Right cardiac atrium (tissue), 5 donors: ENCODE measurements at regions not wholly inside any gene's neighbourhood (a gene's known extent, or its start where the extent isn't known, plus 50 kb on each side); places are given as distances from the start of the nearest gene placed in this dataset.
A peak's percentile ranks its signal among the peaks of the same experiment; 100 is the strongest.
"Not testable (repeated sequence)": the region's sequence is repeated elsewhere in the genome, so short reads cannot be mapped to it uniquely, and the experiment has no call there.

Experiments used
- ATAC-seq, 2 donors: fragments of 200-7000 bp; cut with Tn5 transposase; one replicate each; pipeline versions ENCODE4 v1.8.0 to v1.9.1; 2020; ENCODE audit warnings: moderate library complexity in 2 of 2, mild to moderate bottlenecking in 1 of 2
- DNase-seq, 3 donors: peaks; one replicate each; pipeline ENCODE4 v3.0.0-alpha.2; 2020
- H3K27ac ChIP-seq: one replicate; pipeline ENCODE4 v1.5.1; 2013; ENCODE audit warnings: mild to moderate bottlenecking, low read length, control low read depth, moderate library complexity
- H3K27me3 ChIP-seq: one replicate; pipeline ENCODE4 v1.6.1; 2013; ENCODE audit not compliant: control insufficient read depth, insufficient read depth
- H3K4me1 ChIP-seq: one replicate; pipeline ENCODE4 v1.6.1; 2013; ENCODE audit warnings: low read length; ENCODE audit not compliant: control insufficient read depth, insufficient read depth
- H3K4me3 ChIP-seq: one replicate; pipeline ENCODE4 v1.5.1; 2013; ENCODE audit warnings: low read length, control low read depth
- H3K9me3 ChIP-seq: one replicate; pipeline ENCODE4 v1.6.1; 2013; ENCODE audit warnings: low read length; ENCODE audit not compliant: control insufficient read depth
- WGBS: extraction: QIAGEN DNeasy Blood & Tissue Kit; methylation state at CpG from one replicate; pipeline ENCODE4 v1.1.7; 2013; 5-methylcytosine and 5-hydroxymethylcytosine counted together
- intact Hi-C, 4 donors: fragments of 100-400 bp; cut with DNase I; formaldehyde crosslinking; loops; one replicate each; pipeline versions ENCODE4 v1.11.0 to v1.14.0; 2022 to 2023
- donor health status: healthy with polysubstance abuse.
- donor health status: DM: no; HTN: yes; CAD: no.
- donor health status: DM: no; HTN: no; CAD: no.
- donor health status: DM: no; HTN: yes; CAD: no; lungs with severe emphysema.
- donor health status: DM: yes; HTN: yes; CAD: no.

DNA sequence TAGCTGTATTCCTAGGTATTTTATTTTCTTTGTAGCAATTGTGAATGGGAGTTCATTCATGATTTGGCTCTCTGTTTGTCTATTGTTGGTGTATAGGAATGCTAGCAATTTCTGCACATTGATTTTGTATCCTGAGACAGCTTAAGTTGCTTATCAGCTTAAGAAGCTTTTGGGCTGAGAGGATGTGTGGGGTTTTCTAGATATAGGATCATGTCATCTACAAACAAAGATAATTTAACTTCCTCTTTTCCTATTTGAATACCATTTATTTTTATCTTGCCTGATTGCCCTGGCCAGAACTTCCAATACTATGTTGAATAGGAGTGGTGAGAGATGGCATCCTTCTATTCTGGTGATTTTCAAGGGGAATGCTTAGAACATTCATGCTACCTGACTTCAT, 791.9 kb upstream of the AADAT start:
- ATAC-seq, H3K4me1 ChIP-seq, H3K9me3 ChIP-seq, H3K27ac ChIP-seq, DNase-seq, H3K27me3 ChIP-seq, intact Hi-C loops, H3K4me3 ChIP-seq: not testable (repeated sequence)

DNA sequence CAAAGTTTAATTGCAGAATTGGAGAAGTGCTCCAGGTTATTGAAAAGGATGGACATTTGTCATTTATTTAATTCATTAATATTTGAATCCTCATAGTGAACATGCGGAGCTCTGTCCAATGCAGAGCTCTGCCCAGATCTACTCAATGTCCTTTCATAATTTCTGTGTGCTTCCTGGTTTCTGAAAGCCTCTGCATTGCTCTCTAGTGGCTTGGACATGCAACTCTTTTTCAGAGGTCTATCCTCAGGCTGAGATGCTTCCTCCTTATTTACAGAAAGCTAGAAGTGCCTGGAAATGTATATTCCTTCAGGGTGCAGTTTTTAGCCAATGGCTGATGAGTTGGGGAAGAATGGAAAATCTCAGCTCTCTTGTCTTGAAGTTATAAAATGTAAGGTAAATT, 786.1 kb upstream of the AADAT start:
- Histone ChIP-seq H3K4me3 (no peak overlapping the region), H3K9me3 (no peaks in the 10 kb centered on the region), H3K27ac (no peak overlapping the region), H3K27me3 (no peaks in the 10 kb centered on the region), H3K4me1 (no peaks in the 10 kb centered on the region)
- intact Hi-C loops: no loop called here
- 84% methylated on average over 1 of the region's 1 CpG for WGBS
- ATAC-seq: no peak
- no peak for DNase-seq

DNA sequence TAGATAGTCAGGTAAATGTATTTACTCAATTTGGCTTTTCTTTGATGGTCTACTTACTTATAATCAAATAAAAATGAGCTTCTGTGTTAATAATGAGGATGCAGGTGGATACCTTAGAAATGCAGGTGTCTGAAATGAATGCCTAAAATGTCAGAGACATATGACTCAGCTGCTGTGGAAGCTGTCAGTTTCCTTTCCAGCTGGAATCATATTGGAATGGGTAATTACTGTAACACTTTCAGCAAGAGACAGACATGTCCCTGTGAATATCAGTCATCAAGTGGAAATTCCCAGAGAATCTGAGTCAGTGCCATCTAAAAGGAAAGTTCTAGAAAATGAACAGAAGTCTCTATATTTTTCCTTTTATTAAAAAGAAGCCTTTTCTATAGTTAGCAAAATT, 783.0 kb upstream of the AADAT start:
- H3K4me3 ChIP-seq: no peak overlapping the region
- H3K4me1 ChIP-seq: no peaks in the 10 kb centered on the region
- H3K27me3 ChIP-seq: no peaks in the 10 kb centered on the region
- no peak overlapping the region for H3K27ac ChIP-seq
- H3K9me3 ChIP-seq: no peaks in the 10 kb centered on the region
- no peak for DNase-seq
- ATAC-seq: no peak
- intact Hi-C loops: no loop called here

DNA sequence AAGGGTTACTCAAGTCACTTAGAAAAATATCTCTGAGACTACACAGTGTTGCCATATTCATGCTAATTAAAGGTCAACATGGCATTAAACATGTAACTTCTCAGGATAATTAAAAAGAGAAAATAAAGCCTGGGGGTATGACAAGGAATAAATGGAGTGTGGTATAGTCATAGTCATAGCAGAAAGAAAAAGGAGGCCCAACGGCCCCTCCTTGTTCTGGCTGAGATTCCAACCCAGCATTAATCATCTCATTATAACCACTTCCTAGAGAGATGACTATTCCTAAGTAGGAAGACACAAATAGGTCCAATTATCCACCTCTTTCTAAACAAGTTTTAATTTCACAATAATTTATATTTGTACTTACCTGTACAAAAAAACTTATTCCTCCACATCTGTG, 778.4 kb upstream of the AADAT start:
- no peak for DNase-seq
- ATAC-seq: no peak
- Histone ChIP-seq H3K4me1 (no peaks in the 10 kb centered on the region), H3K27me3 (no peaks in the 10 kb centered on the region), H3K9me3 (no peaks in the 10 kb centered on the region), H3K4me3 (no peak overlapping the region), H3K27ac (no peak overlapping the region)
- intact Hi-C loops: no loop called here
- 34% methylated on average over 1 of the region's 1 CpG for WGBS

DNA sequence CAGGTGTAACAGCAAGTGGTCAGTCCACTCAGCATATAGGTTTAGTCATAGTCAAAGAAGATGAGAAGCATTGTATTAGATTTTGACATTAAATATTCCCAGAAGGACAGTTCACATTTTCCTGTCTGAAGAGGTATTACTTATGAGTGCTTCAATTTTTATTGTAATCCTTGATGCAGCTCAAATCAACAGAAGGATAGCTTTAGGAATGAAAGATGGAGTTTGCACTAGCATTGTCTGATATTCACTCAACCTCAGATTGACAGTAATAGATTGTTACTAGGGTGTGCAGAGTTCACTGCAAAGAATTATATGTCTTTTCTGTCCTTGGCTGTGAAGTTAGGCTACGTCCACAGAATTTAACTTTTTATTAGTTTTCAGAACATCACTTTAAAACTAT, 764.3 kb upstream of the AADAT start:
- DNase-seq (no peak), ATAC-seq (no peak)
- H3K4me3 ChIP-seq: no peak overlapping the region
- H3K27me3 ChIP-seq: no peaks in the 10 kb centered on the region
- intact Hi-C loops: no loop called here
- H3K27ac ChIP-seq: no peak overlapping the region
- H3K4me1 ChIP-seq: no peaks in the 10 kb centered on the region
- H3K9me3 ChIP-seq: no peaks in the 10 kb centered on the region
- WGBS: 68% methylated on average over 1 of the region's 1 CpG

DNA sequence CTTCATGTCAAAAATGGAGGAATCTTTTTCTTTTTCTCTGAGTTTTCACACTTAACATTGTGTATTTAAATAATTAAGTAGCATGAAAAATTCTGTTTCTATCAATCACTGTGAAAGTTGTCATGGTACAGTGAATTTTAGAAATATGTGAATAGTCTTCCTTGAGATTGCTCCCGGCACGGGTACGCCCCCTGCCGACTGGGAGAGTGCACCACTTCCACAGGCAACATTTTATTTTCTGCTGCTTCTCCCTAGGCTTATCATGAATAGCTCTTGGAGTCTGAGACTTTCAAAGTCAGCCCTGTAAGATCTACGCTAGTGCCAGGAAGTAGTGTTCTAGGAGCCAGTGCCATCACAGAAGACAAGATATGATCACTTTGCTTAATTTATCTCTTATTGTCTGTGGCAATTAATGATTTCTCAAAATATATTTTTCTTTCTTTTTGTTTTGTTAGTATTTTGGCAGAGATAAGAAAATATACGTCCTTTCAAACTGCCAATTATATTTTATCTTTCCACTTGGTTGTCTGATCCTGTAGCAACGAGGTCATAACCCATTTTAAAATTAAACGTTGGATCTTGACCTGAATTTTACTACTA, 763.8 kb upstream of the AADAT start:
- no peaks in the 10 kb centered on the region for H3K9me3 ChIP-seq
- H3K27me3 ChIP-seq: no peaks in the 10 kb centered on the region
- ATAC-seq: no peak
- intact Hi-C loops: no loop called here
- 17% methylated on average over 8 of the region's 8 CpGs for WGBS
- H3K4me3 ChIP-seq: no peak overlapping the region
- H3K27ac ChIP-seq: no peak overlapping the region
- no peaks in the 10 kb centered on the region for H3K4me1 ChIP-seq
- DNase-seq: peak; percentile 15 to 56 (median 36)

DNA sequence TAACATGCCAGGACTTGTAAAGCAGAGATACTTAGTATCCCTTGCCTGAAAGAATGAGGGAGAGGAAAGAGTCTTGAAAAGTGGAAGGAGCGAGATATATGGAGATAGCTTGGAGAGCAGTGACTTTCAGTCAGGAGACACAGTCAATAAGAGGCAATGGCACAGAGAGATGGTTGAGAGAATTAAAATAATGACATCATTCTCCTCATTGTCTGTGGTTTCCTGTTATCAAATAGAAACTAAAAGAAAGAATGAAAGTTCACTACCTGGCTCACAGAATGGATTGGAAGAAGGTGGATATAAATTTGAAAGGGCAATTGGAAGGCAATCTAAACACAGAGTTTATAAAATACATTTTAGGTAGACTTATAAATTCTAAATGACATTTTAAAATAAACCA, 760.2 kb upstream of the AADAT start:
- no peak for DNase-seq
- 75% methylated on average over 1 of the region's 1 CpG for WGBS
- H3K4me1 ChIP-seq: no peaks in the 10 kb centered on the region
- no peaks in the 10 kb centered on the region for H3K9me3 ChIP-seq
- intact Hi-C loops: no loop called here
- H3K4me3 ChIP-seq: no peak overlapping the region
- H3K27me3 ChIP-seq: no peaks in the 10 kb centered on the region
- ATAC-seq: no peak
- H3K27ac ChIP-seq: no peak overlapping the region

DNA sequence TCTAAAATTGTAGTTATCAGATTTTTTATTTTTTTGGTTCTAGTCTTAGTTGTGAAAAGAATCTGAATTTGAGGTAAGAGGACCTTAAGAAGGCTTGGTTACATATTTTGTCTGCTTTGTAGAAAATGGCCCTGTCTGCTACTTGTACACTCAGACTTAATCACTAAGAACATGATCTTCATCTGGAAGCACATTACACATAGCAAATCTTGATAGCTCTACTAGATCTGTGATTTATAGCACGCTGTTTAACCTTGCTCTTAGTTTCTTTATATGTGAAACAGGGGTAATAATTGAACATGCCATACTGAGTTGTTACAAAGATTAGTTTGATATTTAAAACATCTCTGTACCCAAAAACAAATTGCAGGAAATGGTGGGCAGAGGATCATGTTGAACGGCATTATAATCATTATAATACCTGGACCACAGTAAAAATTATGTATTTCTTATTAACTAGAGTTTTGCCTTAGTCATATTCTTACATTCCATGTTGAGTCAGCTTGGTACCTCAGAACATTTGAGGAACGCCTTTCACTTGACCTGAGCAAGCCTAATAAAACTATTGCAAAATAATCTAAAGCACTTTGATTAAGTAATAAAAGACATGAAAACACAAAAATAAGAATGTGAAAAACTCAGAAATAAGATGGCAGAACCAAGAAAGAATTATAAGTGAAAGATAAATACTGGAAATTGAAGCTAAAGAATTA, 738.0 kb upstream of the AADAT start:
- no peaks in the 10 kb centered on the region for H3K27me3 ChIP-seq
- ATAC-seq (no peak), DNase-seq (no peak)
- no peaks in the 10 kb centered on the region for H3K9me3 ChIP-seq
- 82% methylated on average over 3 of the region's 3 CpGs for WGBS
- H3K4me1 ChIP-seq: no peaks in the 10 kb centered on the region
- no peak overlapping the region for H3K4me3 ChIP-seq
- no peak overlapping the region for H3K27ac ChIP-seq
- intact Hi-C loops: no loop called here

DNA sequence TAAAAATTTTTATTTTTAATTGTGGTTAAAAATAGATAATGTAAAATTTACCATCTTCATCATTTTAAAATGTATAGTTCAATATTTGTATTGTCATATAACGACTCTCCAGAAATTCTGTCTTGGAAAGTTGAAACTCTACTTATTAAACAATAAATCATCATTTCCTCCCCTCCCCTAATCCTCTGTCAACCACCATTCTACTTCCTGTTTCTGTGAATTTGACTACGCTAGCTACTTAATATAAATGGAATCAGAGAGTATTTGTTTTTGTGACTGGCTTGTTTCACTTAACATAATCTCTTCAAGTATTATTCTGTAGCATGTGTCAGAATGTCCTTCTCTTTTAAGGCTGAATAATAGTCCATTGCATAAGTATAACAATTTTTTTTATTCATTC, 729.0 kb upstream of the AADAT start:
- WGBS: 56% methylated on average over 2 of the region's 2 CpGs

DNA sequence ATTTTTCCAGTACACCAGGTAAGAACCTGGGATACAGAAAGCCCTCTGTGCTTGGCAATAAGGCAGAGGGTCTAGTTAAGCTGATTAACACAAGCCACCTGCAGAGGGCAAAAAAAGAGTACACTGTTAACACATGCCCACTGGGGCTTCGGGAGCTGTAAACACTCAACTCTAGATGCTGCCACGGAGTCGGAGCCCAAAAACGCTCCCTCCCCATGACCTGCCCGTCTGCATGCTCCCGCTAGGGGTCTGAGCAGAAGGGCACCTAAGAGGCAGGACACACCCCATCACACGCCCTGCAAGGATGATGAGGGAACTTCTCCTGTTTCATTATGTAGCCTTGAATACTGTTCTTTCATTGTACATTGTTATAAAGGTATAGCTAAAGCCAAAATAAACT, 715.6 kb upstream of the AADAT start:
- no peaks in the 10 kb centered on the region for H3K27me3 ChIP-seq
- ATAC-seq (no peak), DNase-seq (peak in 1 of 3 donors; percentile 30)
- intact Hi-C loops: no loop called here
- no peaks in the 10 kb centered on the region for H3K4me1 ChIP-seq
- WGBS: 67% methylated on average over 7 of the region's 7 CpGs
- H3K27ac ChIP-seq: no peak overlapping the region
- H3K9me3 ChIP-seq: no peaks in the 10 kb centered on the region
- H3K4me3 ChIP-seq: no peak overlapping the region

More for the DNA sequence above, 729.0 kb upstream of the AADAT start:
- Histone ChIP-seq H3K4me3 (no peak overlapping the region), H3K27ac (no peak overlapping the region), H3K9me3 (no peaks in the 10 kb centered on the region), H3K4me1 (no peaks in the 10 kb centered on the region), H3K27me3 (no peaks in the 10 kb centered on the region)
- DNase-seq (no peak), ATAC-seq (no peak)
- intact Hi-C loops: no loop called here

DNA sequence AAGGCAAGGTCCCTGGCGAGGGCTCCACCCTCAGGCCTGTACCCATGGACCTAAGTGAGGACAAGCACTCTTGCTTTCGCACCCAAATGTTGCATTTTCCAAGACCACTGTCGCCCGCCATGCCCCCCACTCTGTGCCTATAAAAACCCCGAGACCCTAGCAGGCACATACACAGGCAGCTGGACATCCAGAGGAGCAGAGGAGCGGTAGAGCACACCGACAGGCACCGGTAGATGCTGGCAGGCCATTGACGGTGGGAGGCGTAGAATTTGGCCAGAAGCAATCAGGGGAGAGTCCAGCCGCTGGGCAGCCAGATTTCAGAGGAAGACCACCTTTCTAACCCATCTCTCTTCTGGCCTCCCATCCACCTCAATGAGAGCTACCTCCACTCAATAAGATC, 715.2 kb upstream of the AADAT start:
- 89% methylated on average over 11 of the region's 11 CpGs for WGBS
- no peak overlapping the region for H3K27ac ChIP-seq
- no peaks in the 10 kb centered on the region for H3K4me1 ChIP-seq
- H3K27me3 ChIP-seq: no peaks in the 10 kb centered on the region
- no peaks in the 10 kb centered on the region for H3K9me3 ChIP-seq
- DNase-seq (no peak), ATAC-seq (no peak)
- intact Hi-C loops: no loop called here
- H3K4me3 ChIP-seq: no peak overlapping the region

DNA sequence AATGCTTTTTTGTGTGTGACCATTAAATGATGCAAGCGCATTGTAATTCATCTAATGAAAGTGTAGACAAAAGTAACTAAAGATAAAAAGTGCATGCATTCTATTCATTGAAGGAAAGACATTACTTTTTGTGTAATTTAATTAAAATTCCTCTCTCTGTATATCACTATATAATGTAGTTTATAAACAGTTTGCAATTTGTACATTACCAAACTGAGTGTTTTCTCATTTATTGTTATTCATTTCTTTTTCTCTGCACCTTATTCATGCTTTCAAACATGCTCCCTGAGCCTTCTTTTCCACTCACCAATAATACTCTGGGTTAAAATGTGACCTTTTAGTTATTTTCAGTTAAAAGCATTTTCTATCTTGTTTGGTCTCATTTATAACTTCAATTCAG, 713.7 kb upstream of the AADAT start:
- H3K4me1 ChIP-seq: no peaks in the 10 kb centered on the region
- no peak for DNase-seq
- WGBS: 95% methylated on average over 1 of the region's 1 CpG
- no peaks in the 10 kb centered on the region for H3K9me3 ChIP-seq
- intact Hi-C loops: no loop called here
- no peak for ATAC-seq
- H3K4me3 ChIP-seq: no peak overlapping the region
- H3K27me3 ChIP-seq: no peaks in the 10 kb centered on the region
- H3K27ac ChIP-seq: no peak overlapping the region
